HepG2 (cell line): ENCODE measurements at regions not wholly inside any gene's neighbourhood (a gene's known extent, or its start where the extent isn't known, plus 50 kb on each side); places are given as distances from the start of the nearest gene placed in this dataset.

Source experiments
- ATAC-seq: fragments of 200-7000 bp; cut with Tn5 transposase; 3 replicates; pipeline ENCODE4 v1.9.1; 2020; ENCODE audit warnings: mild to moderate bottlenecking, moderate library complexity
- BruUV-seq: library from RNA; stranded (reverse); fragments of 400-500 nt; replicated peaks from 2 replicates; lab custom pipeline; 2021; lab: Mats Ljungman, UMichigan
- CTCF ChIA-PET: fragments of 300-600 bp; formaldehyde crosslinking; extraction: SDS; loops from one replicate; lab custom pipeline; 2021; ENCODE audit warnings: low total read pairs, inconsistent platforms, low intra/inter-chr PET ratio; lab: Yijun Ruan, JAX
- POLR2A ChIA-PET: fragments of 350-600 bp; sonication (Branson Sonifier 250); formaldehyde crosslinking; loops from one replicate; lab custom pipeline; 2020; ENCODE audit warnings: antibody characterized with exemption, inconsistent platforms; lab: Yijun Ruan, JAX
- DNase-seq: peaks from one replicate; pipeline ENCODE4 v3.0.0-alpha.2; 2015; ENCODE audit warnings: low spot score
- FAIRE-seq: peaks from 3 replicates; lab custom pipeline; 2011; peaks lifted over from hg19 to GRCh38; lab: Jason Lieb, UNC
- H2AFZ ChIP-seq: one replicate; pipeline ENCODE4 v1.6.1; 2011; ENCODE audit warnings: low read length, inconsistent platforms
- H3K27ac ChIP-seq: fragments of 300-600 bp; 3 replicates; pipeline ENCODE4 v1.8.0; 2011; ENCODE audit warnings: mixed run types, mild to moderate bottlenecking, mixed read lengths, low read length, inconsistent platforms; ENCODE audit not compliant: insufficient read depth; ENCODE audit errors: extremely low read length
- H3K27me3 ChIP-seq, 2 experiments: fragments of 200-600 bp in 1 of 2; 2 replicates in 1 of 2; 3 replicates in 1 of 2; pipeline versions ENCODE4 v1.6.0 to v1.8.0; 2011; ENCODE audit warnings: low read length in 2 of 2, mild to moderate bottlenecking in 2 of 2, moderate library complexity in 2 of 2, inconsistent platforms in 1 of 2; ENCODE audit not compliant: insufficient read depth in 2 of 2, control insufficient read depth in 1 of 2
- H3K36me3 ChIP-seq, 2 experiments: fragments of 200-600 bp in 1 of 2; replicated peaks in 1 of 2; 2 replicates in 1 of 2; 3 replicates in 1 of 2; pipeline versions ENCODE4 v1.5.1 to v1.8.0; 2011; ENCODE audit warnings: low read length in 2 of 2, inconsistent platforms in 1 of 2; ENCODE audit not compliant: insufficient read depth in 2 of 2, control insufficient read depth in 1 of 2
- H3K4me1 ChIP-seq: 2 replicates; pipeline ENCODE4 v1.5.1; 2012; ENCODE audit warnings: low read length, inconsistent platforms; ENCODE audit not compliant: insufficient read depth
- H3K4me2 ChIP-seq: 2 replicates; pipeline ENCODE4 v1.6.0; 2011; ENCODE audit warnings: low read depth, low read length, inconsistent platforms
- H3K4me3 ChIP-seq, 3 experiments: fragments of 200-600 bp in 1 of 3; sonication (generic), shearing (Covaris generic) in 1 of 3; replicated peaks in 1 of 3; 2 replicates each; pipeline ENCODE4 v1.5.1; 2011 to 2016; ENCODE audit warnings: low read length in 3 of 3, inconsistent platforms in 2 of 3, low read depth in 2 of 3, mild to moderate bottlenecking in 2 of 3, control low read depth in 1 of 3, mixed read lengths in 1 of 3; ENCODE audit not compliant: insufficient read depth in 1 of 3
- H3K79me2 ChIP-seq: one replicate; pipeline ENCODE4 v1.6.1; 2011; ENCODE audit warnings: low read length, inconsistent platforms; ENCODE audit not compliant: insufficient read depth
- H3K9ac ChIP-seq: 2 replicates; pipeline ENCODE4 v1.6.0; 2011; ENCODE audit warnings: mild to moderate bottlenecking, low read depth, low read length, inconsistent platforms; ENCODE audit not compliant: insufficient read depth
- H3K9me3 ChIP-seq: 2 replicates; pipeline ENCODE4 v1.5.1; 2012; ENCODE audit warnings: mild to moderate bottlenecking, low read length
- H4K20me1 ChIP-seq: 2 replicates; pipeline ENCODE4 v1.6.0; 2011; ENCODE audit warnings: inconsistent platforms, mild to moderate bottlenecking, low read length, moderate library complexity; ENCODE audit not compliant: insufficient read depth
- CHD2 ChIP-seq: IDR thresholded peaks from 2 replicates; pipeline ENCODE4 v1.6.1; 2011; ENCODE audit warnings: low read depth, low read length, improper control_type of control experiment
- EP300 ChIP-seq, 3 experiments: sonication (generic) in 1 of 3; formaldehyde crosslinking in 1 of 3; IDR thresholded peaks; 2 replicates each; pipeline versions ENCODE4 v1.5.1 to v1.6.1; 2011 to 2020; ENCODE audit warnings: low read depth in 2 of 3, low read length in 2 of 3, borderline replicate concordance in 1 of 3, improper control_type of control experiment in 1 of 3, mild to moderate bottlenecking in 1 of 3, missing genetic modification reagents in 1 of 3, moderate library complexity in 1 of 3
- MTA1 ChIP-seq: sonication (generic); formaldehyde crosslinking; IDR thresholded peaks from 2 replicates; pipeline ENCODE4 v1.4.0; 2020; ENCODE audit warnings: missing genetic modification reagents, mild to moderate bottlenecking, borderline replicate concordance
- SMAD1 ChIP-seq: sonication (generic); formaldehyde crosslinking; IDR thresholded peaks from 2 replicates; pipeline ENCODE4 v1.4.0; 2020; ENCODE audit warnings: missing genetic modification reagents, low read depth, mild to moderate bottlenecking, borderline replicate concordance
- THYN1 ChIP-seq: sonication (generic); formaldehyde crosslinking; IDR thresholded peaks from 2 replicates; pipeline ENCODE4 v1.8.1; 2023; ENCODE audit warnings: low read depth, mild to moderate bottlenecking, moderate library complexity, missing genetic modification reagents, borderline replicate concordance
- ZNF761 ChIP-seq: sonication (generic); formaldehyde crosslinking; conservative IDR thresholded peaks from 2 replicates; pipeline ENCODE4 v1.4.0; 2020; ENCODE audit warnings: mild to moderate bottlenecking, missing genetic modification reagents
- WGBS: methylation state at CpG from one replicate; pipeline ENCODE4 v1.1.6; 2017; ENCODE audit warnings: low lambda C conversion rate; 5-methylcytosine and 5-hydroxymethylcytosine counted together
- in situ Hi-C: cut with HindIII; loops from 2 replicates; pipeline ENCODE4 v1.10.0; 2017; ENCODE audit warnings: low pct_unique_long_range_greater_than_20kb; ENCODE audit not compliant: extremely low pct_ligation_motif_present
- intact Hi-C: fragments of 100-400 bp; cut with micrococcal nuclease; formaldehyde crosslinking; loops from one replicate; pipeline ENCODE4 v1.10.0; 2022; ENCODE audit not compliant: unreplicated experiment
- TF ChIP-seq, protein P1 (sequence below): IDR thresholded peaks from 2 replicates; pipeline ENCODE4 v1.6.1; 2012; ENCODE audit warnings: low read depth, low read length, improper control_type of control experiment
- TF ChIP-seq, protein P2 (sequence below): sonication (generic); formaldehyde crosslinking; IDR thresholded peaks from 2 replicates; pipeline ENCODE4 v1.8.0; 2022; ENCODE audit warnings: mild to moderate bottlenecking, missing genetic modification reagents, borderline replicate concordance
- TF ChIP-seq, protein P3 (sequence below): sonication (generic); formaldehyde crosslinking; IDR thresholded peaks from 2 replicates; pipeline ENCODE4 v1.5.1; 2020; ENCODE audit warnings: mild to moderate bottlenecking, missing genetic modification reagents, borderline replicate concordance

DNA sequence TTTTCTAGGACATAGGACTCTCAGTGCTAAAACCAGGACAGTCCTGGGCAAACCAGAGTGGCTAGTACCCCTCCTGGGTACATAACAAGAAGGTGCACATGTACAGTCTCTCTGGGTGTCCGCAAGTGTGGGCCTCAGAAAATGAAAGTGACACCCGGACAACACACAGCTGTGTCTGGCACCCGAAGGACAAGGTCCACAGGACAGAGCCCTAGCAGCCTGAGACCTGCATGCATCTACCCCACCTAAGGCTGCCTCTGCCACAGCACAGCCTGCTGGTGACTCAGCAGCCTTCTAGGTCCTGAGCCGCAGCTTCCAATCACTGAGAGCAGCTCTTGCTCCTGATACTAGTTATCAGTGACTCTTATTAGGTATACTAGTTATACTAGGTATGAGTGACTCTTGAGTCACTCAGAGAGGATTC, 784.1 kb upstream of the TBX3 start (continued):
- TF ChIP-seq, protein P1, sequence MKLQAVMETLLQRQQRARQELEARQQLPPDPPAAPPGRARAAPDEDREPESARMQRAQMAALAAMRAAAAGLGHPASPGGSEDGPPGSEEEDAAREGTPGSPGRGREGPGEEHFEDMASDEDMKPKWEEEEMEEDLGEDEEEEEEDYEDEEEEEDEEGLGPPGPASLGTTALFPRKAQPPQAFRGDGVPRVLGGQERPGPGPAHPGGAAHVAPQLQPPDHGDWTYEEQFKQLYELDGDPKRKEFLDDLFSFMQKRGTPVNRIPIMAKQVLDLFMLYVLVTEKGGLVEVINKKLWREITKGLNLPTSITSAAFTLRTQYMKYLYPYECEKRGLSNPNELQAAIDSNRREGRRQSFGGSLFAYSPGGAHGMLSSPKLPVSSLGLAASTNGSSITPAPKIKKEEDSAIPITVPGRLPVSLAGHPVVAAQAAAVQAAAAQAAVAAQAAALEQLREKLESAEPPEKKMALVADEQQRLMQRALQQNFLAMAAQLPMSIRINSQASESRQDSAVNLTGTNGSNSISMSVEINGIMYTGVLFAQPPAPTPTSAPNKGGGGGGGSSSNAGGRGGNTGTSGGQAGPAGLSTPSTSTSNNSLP: no peak
- peak in 1 of 2 experiments; percentile 30; a peak in 1 of 4 replicates for TF ChIP-seq EP300 (IDR thresholded peaks at IDR 0.05; ENCODE audit: low read depth in 2 of 2, low read length in 2 of 2)
- 0 out of 2 replicates have a peak, but pooled peaks have one; percentile 43 for TF ChIP-seq EP300 (CRISPR knock-in tag; IDR thresholded peaks at IDR 0.05; ENCODE audit: borderline replicate concordance)
- TF ChIP-seq MTA1 (CRISPR knock-in tag): peak; percentile 26; the same call in 1 of the 2 replicates
- TF ChIP-seq, protein P2, sequence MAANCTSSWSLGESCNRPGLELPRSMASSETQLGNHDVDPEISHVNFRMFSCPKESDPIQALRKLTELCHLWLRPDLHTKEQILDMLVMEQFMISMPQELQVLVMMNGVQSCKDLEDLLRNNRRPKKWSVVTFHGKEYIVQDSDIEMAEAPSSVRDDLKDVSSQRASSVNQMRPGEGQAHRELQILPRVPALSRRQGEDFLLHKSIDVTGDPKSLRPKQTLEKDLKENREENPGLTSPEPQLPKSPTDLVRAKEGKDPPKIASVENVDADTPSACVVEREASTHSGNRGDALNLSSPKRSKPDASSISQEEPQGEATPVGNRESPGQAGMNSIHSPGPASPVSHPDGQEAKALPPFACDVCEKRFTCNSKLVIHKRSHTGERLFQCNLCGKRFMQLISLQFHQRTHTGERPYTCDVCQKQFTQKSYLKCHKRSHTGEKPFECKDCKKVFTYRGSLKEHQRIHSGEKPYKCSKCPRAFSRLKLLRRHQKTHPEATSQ (CRISPR knock-in tag): peak; percentile 53; the same call in 1 of the 2 replicates
- 0 out of 2 replicates have a peak, but pooled peaks have one; percentile 38 for TF ChIP-seq THYN1 (CRISPR knock-in tag)

DNA sequence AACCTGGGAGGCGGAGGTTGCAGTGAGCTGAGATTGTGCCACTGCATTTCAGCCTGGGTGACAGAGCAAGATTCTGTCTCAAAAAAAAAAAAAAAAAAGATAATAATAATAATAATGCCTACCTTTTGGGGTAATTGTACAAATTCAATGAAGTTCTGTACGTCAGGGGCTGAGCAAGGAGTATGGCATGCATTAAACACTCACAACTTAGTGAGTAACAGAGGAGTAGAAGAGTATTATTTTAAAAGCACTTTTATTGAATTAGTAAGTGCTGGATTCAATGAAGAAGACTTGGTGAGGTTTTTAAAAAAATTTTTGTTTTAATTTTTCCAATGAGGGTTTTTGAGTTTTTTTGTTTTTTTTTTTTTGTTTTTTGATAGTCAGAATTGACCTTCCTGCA, 783.6 kb upstream of the TBX3 start:
- H3K27ac ChIP-seq: peak overlapping the region; percentile 76
- in situ Hi-C loops: loop anchor here (25.0 kb wide), 1 partner anchor 805 kb away; no protein-coding TSS in a partner anchor
- TF ChIP-seq, protein P3, sequence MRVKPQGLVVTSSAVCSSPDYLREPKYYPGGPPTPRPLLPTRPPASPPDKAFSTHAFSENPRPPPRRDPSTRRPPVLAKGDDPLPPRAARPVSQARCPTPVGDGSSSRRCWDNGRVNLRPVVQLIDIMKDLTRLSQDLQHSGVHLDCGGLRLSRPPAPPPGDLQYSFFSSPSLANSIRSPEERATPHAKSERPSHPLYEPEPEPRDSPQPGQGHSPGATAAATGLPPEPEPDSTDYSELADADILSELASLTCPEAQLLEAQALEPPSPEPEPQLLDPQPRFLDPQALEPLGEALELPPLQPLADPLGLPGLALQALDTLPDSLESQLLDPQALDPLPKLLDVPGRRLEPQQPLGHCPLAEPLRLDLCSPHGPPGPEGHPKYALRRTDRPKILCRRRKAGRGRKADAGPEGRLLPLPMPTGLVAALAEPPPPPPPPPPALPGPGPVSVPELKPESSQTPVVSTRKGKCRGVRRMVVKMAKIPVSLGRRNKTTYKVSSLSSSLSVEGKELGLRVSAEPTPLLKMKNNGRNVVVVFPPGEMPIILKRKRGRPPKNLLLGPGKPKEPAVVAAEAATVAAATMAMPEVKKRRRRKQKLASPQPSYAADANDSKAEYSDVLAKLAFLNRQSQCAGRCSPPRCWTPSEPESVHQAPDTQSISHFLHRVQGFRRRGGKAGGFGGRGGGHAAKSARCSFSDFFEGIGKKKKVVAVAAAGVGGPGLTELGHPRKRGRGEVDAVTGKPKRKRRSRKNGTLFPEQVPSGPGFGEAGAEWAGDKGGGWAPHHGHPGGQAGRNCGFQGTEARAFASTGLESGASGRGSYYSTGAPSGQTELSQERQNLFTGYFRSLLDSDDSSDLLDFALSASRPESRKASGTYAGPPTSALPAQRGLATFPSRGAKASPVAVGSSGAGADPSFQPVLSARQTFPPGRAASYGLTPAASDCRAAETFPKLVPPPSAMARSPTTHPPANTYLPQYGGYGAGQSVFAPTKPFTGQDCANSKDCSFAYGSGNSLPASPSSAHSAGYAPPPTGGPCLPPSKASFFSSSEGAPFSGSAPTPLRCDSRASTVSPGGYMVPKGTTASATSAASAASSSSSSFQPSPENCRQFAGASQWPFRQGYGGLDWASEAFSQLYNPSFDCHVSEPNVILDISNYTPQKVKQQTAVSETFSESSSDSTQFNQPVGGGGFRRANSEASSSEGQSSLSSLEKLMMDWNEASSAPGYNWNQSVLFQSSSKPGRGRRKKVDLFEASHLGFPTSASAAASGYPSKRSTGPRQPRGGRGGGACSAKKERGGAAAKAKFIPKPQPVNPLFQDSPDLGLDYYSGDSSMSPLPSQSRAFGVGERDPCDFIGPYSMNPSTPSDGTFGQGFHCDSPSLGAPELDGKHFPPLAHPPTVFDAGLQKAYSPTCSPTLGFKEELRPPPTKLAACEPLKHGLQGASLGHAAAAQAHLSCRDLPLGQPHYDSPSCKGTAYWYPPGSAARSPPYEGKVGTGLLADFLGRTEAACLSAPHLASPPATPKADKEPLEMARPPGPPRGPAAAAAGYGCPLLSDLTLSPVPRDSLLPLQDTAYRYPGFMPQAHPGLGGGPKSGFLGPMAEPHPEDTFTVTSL (CRISPR knock-in tag): no peak
- no peak for TF ChIP-seq SMAD1 (CRISPR knock-in tag)
- no peak for TF ChIP-seq CHD2
- no peak for TF ChIP-seq ZNF761

More for the DNA sequence above, 783.6 kb upstream of the TBX3 start:
- peak overlapping the region in 2 of 3 experiments; percentile 50 to 64; a peak in 3 of 6 replicates for H3K4me3 ChIP-seq
- 96% methylated on average over 2 of the region's 2 CpGs for WGBS
- TSS peak; percentile 57 for BruUV-seq
- peak overlapping the region; percentile 83 for H3K4me2 ChIP-seq
- peak overlapping the region; percentile 73; the same call in 1 of the 2 replicates for H3K9ac ChIP-seq
- H2AFZ ChIP-seq: no peak overlapping the region
- intact Hi-C loops: no loop called here
- CTCF ChIA-PET: interaction anchor here (1.1 kb wide), 1 partner anchor 805 kb away, joined by 4 read pairs; no protein-coding TSS in a partner anchor
- no peaks in the 10 kb centered on the region for H3K9me3 ChIP-seq
- H3K79me2 ChIP-seq: no peaks in the 10 kb centered on the region
- no peak for ATAC-seq
- no peaks in the 10 kb centered on the region for H3K27me3 ChIP-seq
- POLR2A ChIA-PET: interaction anchor here (0.8 to 2.0 kb wide), 7 partner anchors 9 to 811 kb away, joined by 3 to 10 read pairs (median 4); partner anchors contain the start of gene TBX3
- peaks cover 17% of the 10 kb centered on the region for H3K4me1 ChIP-seq
- H3K36me3 ChIP-seq: no peaks in the 10 kb centered on the region
- FAIRE-seq: no peak
- H4K20me1 ChIP-seq: no peaks in the 10 kb centered on the region
- no peak for DNase-seq
